ENCODE measurements at regions not wholly inside any gene's neighbourhood (a gene's known extent, or its start where the extent isn't known, plus 50 kb on each side); places are given as distances from the start of the nearest gene placed in this dataset.

DNA sequence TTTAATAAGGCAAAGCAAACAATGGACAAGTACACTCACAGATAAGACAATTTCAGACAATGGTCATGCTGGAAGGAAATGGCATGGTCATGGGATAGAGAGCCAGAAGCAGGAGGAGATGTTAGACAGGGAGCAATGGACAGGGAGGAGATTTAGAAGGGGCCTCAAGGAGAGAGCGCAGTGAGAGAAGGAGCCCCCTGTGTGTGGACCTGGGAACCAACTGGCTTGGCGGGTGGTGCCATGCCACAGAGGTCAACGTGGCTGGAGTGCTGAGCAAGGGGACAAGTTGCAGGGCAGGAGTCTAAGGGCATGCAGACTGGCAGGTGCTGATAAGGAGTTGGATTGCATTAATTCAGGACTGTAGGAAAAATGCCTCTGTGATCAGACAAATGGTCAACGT lies 75.3 kb upstream of the UQCRFS1 start:
- TF ChIP-seq EP300 (conservative IDR thresholded peaks at IDR 0.05; ENCODE audit: poor library complexity, severe bottlenecking) (no peak), EZH2 (IDR thresholded peaks at IDR 0.05; ENCODE audit: borderline replicate concordance, insufficient read depth, low read length, poor library complexity, severe bottlenecking) (no peak), POLR2AphosphoS5 (IDR thresholded peaks at IDR 0.05) (no peak)
- TF ChIP-seq, protein P1, sequence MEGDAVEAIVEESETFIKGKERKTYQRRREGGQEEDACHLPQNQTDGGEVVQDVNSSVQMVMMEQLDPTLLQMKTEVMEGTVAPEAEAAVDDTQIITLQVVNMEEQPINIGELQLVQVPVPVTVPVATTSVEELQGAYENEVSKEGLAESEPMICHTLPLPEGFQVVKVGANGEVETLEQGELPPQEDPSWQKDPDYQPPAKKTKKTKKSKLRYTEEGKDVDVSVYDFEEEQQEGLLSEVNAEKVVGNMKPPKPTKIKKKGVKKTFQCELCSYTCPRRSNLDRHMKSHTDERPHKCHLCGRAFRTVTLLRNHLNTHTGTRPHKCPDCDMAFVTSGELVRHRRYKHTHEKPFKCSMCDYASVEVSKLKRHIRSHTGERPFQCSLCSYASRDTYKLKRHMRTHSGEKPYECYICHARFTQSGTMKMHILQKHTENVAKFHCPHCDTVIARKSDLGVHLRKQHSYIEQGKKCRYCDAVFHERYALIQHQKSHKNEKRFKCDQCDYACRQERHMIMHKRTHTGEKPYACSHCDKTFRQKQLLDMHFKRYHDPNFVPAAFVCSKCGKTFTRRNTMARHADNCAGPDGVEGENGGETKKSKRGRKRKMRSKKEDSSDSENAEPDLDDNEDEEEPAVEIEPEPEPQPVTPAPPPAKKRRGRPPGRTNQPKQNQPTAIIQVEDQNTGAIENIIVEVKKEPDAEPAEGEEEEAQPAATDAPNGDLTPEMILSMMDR (IDR thresholded peaks at IDR 0.05; ENCODE audit: poor library complexity, severe bottlenecking) = no peak

Measured in neural cell (in vitro differentiated cells).